SKM-1 treated with dmso at 0.1 percent for 144 hours (cell line): ENCODE measurements at regions not wholly inside any gene's neighbourhood (a gene's known extent, or its start where the extent isn't known, plus 50 kb on each side); places are given as distances from the start of the nearest gene placed in this dataset.
A peak's percentile ranks its signal among the peaks of the same experiment; 100 is the strongest.

Source experiments
- DNase-seq: peaks from one replicate; lab custom pipeline; 2025; ENCODE audit not compliant: unreplicated experiment; lab: John Stamatoyannopoulos, UW

- DNase-seq, result no peak
These were observed 484.5 kb downstream of the SLITRK6 start for GRCh38 chr13:85314686-85315085.

- DNase-seq, result no peak
These were observed 485.3 kb downstream of the SLITRK6 start for GRCh38 chr13:85313761-85314503.

GRCh38 chr13:85312071-85312470 is 487.1 kb downstream of the SLITRK6 start:
- DNase-seq, result no peak

- DNase-seq, result peak; percentile 5
These were observed 495.6 kb downstream of the SLITRK6 start for GRCh38 chr13:85303630-85304029.

GRCh38 chr13:85298387-85298924 is 500.8 kb downstream of the SLITRK6 start:
- no peak for DNase-seq

GRCh38 chr13:85288698-85289097 is 510.5 kb downstream of the SLITRK6 start:
- no peak for DNase-seq

- DNase-seq, result peak; percentile 52
These were observed 511.7 kb downstream of the SLITRK6 start for GRCh38 chr13:85287528-85287927.

GRCh38 chr13:85286081-85286480 is 513.1 kb downstream of the SLITRK6 start:
- no peak for DNase-seq

GRCh38 chr13:85284349-85284748 is 514.9 kb downstream of the SLITRK6 start:
- no peak for DNase-seq

GRCh38 chr13:85283408-85283807 is 515.8 kb downstream of the SLITRK6 start:
- no peak for DNase-seq

- no peak for DNase-seq
These were observed 516.3 kb downstream of the SLITRK6 start for GRCh38 chr13:85282876-85283275.

GRCh38 chr13:85278851-85279250 is 520.4 kb downstream of the SLITRK6 start:
- DNase-seq, result no peak

- no peak for DNase-seq
These were observed 521.5 kb downstream of the SLITRK6 start for GRCh38 chr13:85277748-85278147.

- DNase-seq, result no peak
These were observed 532.4 kb downstream of the SLITRK6 start for GRCh38 chr13:85266771-85267170.

- DNase-seq, result no peak
These were observed 532.9 kb downstream of the SLITRK6 start for GRCh38 chr13:85266331-85266730.

- DNase-seq, result no peak
These were observed 533.9 kb downstream of the SLITRK6 start for GRCh38 chr13:85265296-85265695.

GRCh38 chr13:85262499-85262898 is 536.7 kb downstream of the SLITRK6 start:
- DNase-seq, result no peak

- no peak for DNase-seq
These were observed 537.4 kb downstream of the SLITRK6 start for GRCh38 chr13:85261757-85262346.

GRCh38 chr13:85260896-85261295 is 538.3 kb downstream of the SLITRK6 start:
- no peak for DNase-seq

GRCh38 chr13:85255978-85256377 is 543.2 kb downstream of the SLITRK6 start:
- DNase-seq, result no peak

- DNase-seq, result no peak
These were observed 544.6 kb downstream of the SLITRK6 start for GRCh38 chr13:85254641-85255040.

- no peak for DNase-seq
These were observed 550.1 kb downstream of the SLITRK6 start for GRCh38 chr13:85249151-85249550.
